ENCODE measurements at regions not wholly inside any gene's neighbourhood (a gene's known extent, or its start where the extent isn't known, plus 50 kb on each side); places are given as distances from the start of the nearest gene placed in this dataset.

- no peak for DNase-seq
- no peak for ATAC-seq (replicated peaks in 1 of 2)
- no peaks in the 10 kb centered on the region for H3K36me3 Mint-ChIP-seq (ENCODE audit: insufficient read depth in 2 of 2)
Measured at GRCh38 chr6:44500074-44500473, 112.6 kb downstream of the CDC5L start.

GRCh38 chr6:44503471-44503870 is 116.0 kb downstream of the CDC5L start:
- Mint-ChIP-seq H3K36me3 (ENCODE audit: insufficient read depth in 2 of 2) (no peaks in the 10 kb centered on the region), H3K27ac (no peak overlapping the region), H3K4me3 (no peak overlapping the region), H3K27me3 (ENCODE audit: low read depth) (peaks cover 23% of the 10 kb centered on the region), H3K9me3 (peaks cover 0 to 2% of the 10 kb centered on the region in 2 donors), H3K4me1 (ENCODE audit: low read depth) (no peaks in the 10 kb centered on the region)
- ATAC-seq (replicated peaks in 1 of 2) (no peak), DNase-seq (no peak)

More at GRCh38 chr6:44500074-44500473, 112.6 kb downstream of the CDC5L start:
- Mint-ChIP-seq H3K9me3 (peaks cover 0 to 2% of the 10 kb centered on the region in 2 donors), H3K27ac (no peak overlapping the region), H3K4me3 (no peak overlapping the region), H3K4me1 (ENCODE audit: low read depth) (no peaks in the 10 kb centered on the region), H3K27me3 (ENCODE audit: low read depth) (peaks cover 16% of the 10 kb centered on the region)

GRCh38 chr6:44504301-44504791 is 116.8 kb downstream of the CDC5L start:
- H3K4me1 Mint-ChIP-seq (ENCODE audit: low read depth), result no peaks in the 10 kb centered on the region
- no peaks in the 10 kb centered on the region for H3K36me3 Mint-ChIP-seq (ENCODE audit: insufficient read depth in 2 of 2)
- DNase-seq, result no peak
- no peak for ATAC-seq (replicated peaks in 1 of 2)
- no peak overlapping the region for H3K27ac Mint-ChIP-seq
- peaks cover 0 to 4% of the 10 kb centered on the region in 2 donors for H3K9me3 Mint-ChIP-seq
- peaks cover 23% of the 10 kb centered on the region for H3K27me3 Mint-ChIP-seq (ENCODE audit: low read depth)
- H3K4me3 Mint-ChIP-seq, result no peak overlapping the region

GRCh38 chr6:44505751-44506150 is 118.2 kb downstream of the CDC5L start:
- Mint-ChIP-seq H3K9me3 (peaks cover 2 to 5% of the 10 kb centered on the region in 2 donors), H3K27ac (no peak overlapping the region), H3K36me3 (ENCODE audit: insufficient read depth in 2 of 2) (peaks cover 0 to 2% of the 10 kb centered on the region in 2 donors), H3K27me3 (ENCODE audit: low read depth) (peaks cover 23% of the 10 kb centered on the region), H3K4me1 (ENCODE audit: low read depth) (no peaks in the 10 kb centered on the region), H3K4me3 (no peak overlapping the region)
- DNase-seq (no peak), ATAC-seq (replicated peaks in 1 of 2) (no peak)

- ATAC-seq (replicated peaks in 1 of 2) (no peak), DNase-seq (no peak)
- Mint-ChIP-seq H3K27ac (no peak overlapping the region), H3K4me3 (no peak overlapping the region), H3K36me3 (ENCODE audit: insufficient read depth in 2 of 2) (peaks cover 0 to 2% of the 10 kb centered on the region in 2 donors), H3K4me1 (ENCODE audit: low read depth) (no peaks in the 10 kb centered on the region), H3K27me3 (ENCODE audit: low read depth) (peaks cover 24% of the 10 kb centered on the region), H3K9me3 (peaks cover 4 to 5% of the 10 kb centered on the region in 2 donors)
Measured at GRCh38 chr6:44507014-44507413, 119.5 kb downstream of the CDC5L start.

- no peaks in the 10 kb centered on the region for H3K4me1 Mint-ChIP-seq (ENCODE audit: low read depth)
- peaks cover 4 to 5% of the 10 kb centered on the region in 2 donors for H3K9me3 Mint-ChIP-seq
- ATAC-seq (replicated peaks in 1 of 2) (no peak), DNase-seq (no peak)
- peaks cover 0 to 2% of the 10 kb centered on the region in 2 donors for H3K36me3 Mint-ChIP-seq (ENCODE audit: insufficient read depth in 2 of 2)
- no peak overlapping the region for H3K4me3 Mint-ChIP-seq
- no peak overlapping the region for H3K27ac Mint-ChIP-seq
- peaks cover 24% of the 10 kb centered on the region for H3K27me3 Mint-ChIP-seq (ENCODE audit: low read depth)
Measured at GRCh38 chr6:44508646-44509045, 121.1 kb downstream of the CDC5L start.

GRCh38 chr6:44511126-44511525 is 123.6 kb downstream of the CDC5L start:
- no peak overlapping the region for H3K27ac Mint-ChIP-seq
- ATAC-seq (replicated peaks in 1 of 2), result no peak
- DNase-seq, result no peak
- peaks cover 4 to 5% of the 10 kb centered on the region in 2 donors for H3K9me3 Mint-ChIP-seq
- H3K27me3 Mint-ChIP-seq (ENCODE audit: low read depth), result peaks cover 18% of the 10 kb centered on the region
- peaks cover 0 to 2% of the 10 kb centered on the region in 2 donors for H3K36me3 Mint-ChIP-seq (ENCODE audit: insufficient read depth in 2 of 2)
- no peaks in the 10 kb centered on the region for H3K4me1 Mint-ChIP-seq (ENCODE audit: low read depth)
- no peak overlapping the region for H3K4me3 Mint-ChIP-seq

GRCh38 chr6:44512868-44513741 is 125.6 kb downstream of the CDC5L start:
- Mint-ChIP-seq H3K36me3 (ENCODE audit: insufficient read depth in 2 of 2) (peaks cover 0 to 2% of the 10 kb centered on the region in 2 donors), H3K4me1 (ENCODE audit: low read depth) (no peaks in the 10 kb centered on the region)

GRCh38 chr6:44514085-44514484 is 126.6 kb downstream of the CDC5L start:
- Mint-ChIP-seq H3K36me3 (ENCODE audit: insufficient read depth in 2 of 2) (peaks cover 3 to 6% of the 10 kb centered on the region in 2 donors), H3K4me1 (ENCODE audit: low read depth) (no peaks in the 10 kb centered on the region), H3K27ac (no peak overlapping the region), H3K9me3 (peaks cover 9 to 12% of the 10 kb centered on the region in 2 donors), H3K27me3 (ENCODE audit: low read depth) (peaks cover 37% of the 10 kb centered on the region), H3K4me3 (no peak overlapping the region)
- ATAC-seq (replicated peaks in 1 of 2) (no peak), DNase-seq (no peak)

More at GRCh38 chr6:44512868-44513741, 125.6 kb downstream of the CDC5L start:
- Mint-ChIP-seq H3K27me3 (ENCODE audit: low read depth) (peaks cover 30% of the 10 kb centered on the region), H3K27ac (no peak overlapping the region), H3K4me3 (no peak overlapping the region), H3K9me3 (peaks cover 4 to 5% of the 10 kb centered on the region in 2 donors)
- no peak for ATAC-seq (replicated peaks in 1 of 2)
- no peak for DNase-seq

- peaks cover 43% of the 10 kb centered on the region for H3K27me3 Mint-ChIP-seq (ENCODE audit: low read depth)
- no peaks in the 10 kb centered on the region for H3K4me1 Mint-ChIP-seq (ENCODE audit: low read depth)
- ATAC-seq (replicated peaks in 1 of 2) (no peak), DNase-seq (no peak)
- no peak overlapping the region for H3K27ac Mint-ChIP-seq
- H3K9me3 Mint-ChIP-seq, result peaks cover 13% of the 10 kb centered on the region in 2 donors
- H3K36me3 Mint-ChIP-seq (ENCODE audit: insufficient read depth in 2 of 2), result peaks cover 6% of the 10 kb centered on the region in 2 donors
- H3K4me3 Mint-ChIP-seq, result no peak overlapping the region
Measured at GRCh38 chr6:44514576-44515193, 127.2 kb downstream of the CDC5L start.

GRCh38 chr6:44522871-44523270 is 135.4 kb downstream of the CDC5L start:
- Mint-ChIP-seq H3K4me1 (ENCODE audit: low read depth) (peaks cover 23% of the 10 kb centered on the region), H3K27ac (no peak overlapping the region), H3K27me3 (ENCODE audit: low read depth) (peaks cover 45% of the 10 kb centered on the region), H3K36me3 (ENCODE audit: insufficient read depth in 2 of 2) (peaks cover 8% of the 10 kb centered on the region in 2 donors), H3K4me3 (no peak overlapping the region), H3K9me3 (peaks cover 12 to 15% of the 10 kb centered on the region in 2 donors)
- no peak for ATAC-seq (replicated peaks in 1 of 2)
- no peak for DNase-seq

GRCh38 chr6:44524476-44525227 is 137.1 kb downstream of the CDC5L start:
- no peak overlapping the region for H3K27ac Mint-ChIP-seq
- H3K36me3 Mint-ChIP-seq (ENCODE audit: insufficient read depth in 2 of 2), result peaks cover 2 to 3% of the 10 kb centered on the region in 2 donors
- no peak for DNase-seq
- H3K27me3 Mint-ChIP-seq (ENCODE audit: low read depth), result peaks cover 36% of the 10 kb centered on the region
- H3K9me3 Mint-ChIP-seq, result peaks cover 3 to 5% of the 10 kb centered on the region in 2 donors
- no peak overlapping the region for H3K4me3 Mint-ChIP-seq
- ATAC-seq (replicated peaks in 1 of 2), result no peak
- H3K4me1 Mint-ChIP-seq (ENCODE audit: low read depth), result peaks cover 26% of the 10 kb centered on the region
